IPS-18c (cell line): ENCODE measurements at regions not wholly inside any gene's neighbourhood (a gene's known extent, or its start where the extent isn't known, plus 50 kb on each side); places are given as distances from the start of the nearest gene placed in this dataset.

Experiments used
- H3K4me3 ChIP-seq: 2 replicates; pipeline ENCODE4 v1.7.0; 2013; ENCODE audit warnings: low read depth, mild to moderate bottlenecking, low read length, moderate library complexity; ENCODE audit not compliant: insufficient read depth
- H3K9me3 ChIP-seq: one replicate; pipeline ENCODE4 v1.6.1; 2013; ENCODE audit warnings: mild to moderate bottlenecking, low read length, moderate library complexity; ENCODE audit not compliant: control insufficient read depth, insufficient read depth

DNA sequence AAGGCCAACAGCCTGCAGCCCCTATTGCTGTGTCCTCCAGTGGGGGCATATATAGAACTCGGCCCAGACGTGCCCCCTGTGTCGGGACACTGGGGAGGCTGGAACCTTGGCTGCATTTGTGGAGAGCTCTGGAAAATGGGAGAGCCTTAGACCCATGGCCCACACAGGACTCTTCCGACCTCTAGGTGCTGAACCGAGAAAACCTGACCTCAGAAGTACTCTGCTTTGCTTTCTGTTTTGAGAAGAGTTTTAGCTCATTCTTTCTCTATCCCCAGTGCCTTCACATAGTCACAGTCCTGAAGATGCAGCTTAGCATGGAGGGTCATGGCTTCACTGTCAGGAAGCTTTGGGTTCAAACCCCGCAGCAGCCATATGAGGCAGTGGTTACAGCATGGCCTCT is 271.8 kb upstream of the B3GAT1 start:
- Histone ChIP-seq H3K4me3 (no peak overlapping the region), H3K9me3 (no peaks in the 10 kb centered on the region)

DNA sequence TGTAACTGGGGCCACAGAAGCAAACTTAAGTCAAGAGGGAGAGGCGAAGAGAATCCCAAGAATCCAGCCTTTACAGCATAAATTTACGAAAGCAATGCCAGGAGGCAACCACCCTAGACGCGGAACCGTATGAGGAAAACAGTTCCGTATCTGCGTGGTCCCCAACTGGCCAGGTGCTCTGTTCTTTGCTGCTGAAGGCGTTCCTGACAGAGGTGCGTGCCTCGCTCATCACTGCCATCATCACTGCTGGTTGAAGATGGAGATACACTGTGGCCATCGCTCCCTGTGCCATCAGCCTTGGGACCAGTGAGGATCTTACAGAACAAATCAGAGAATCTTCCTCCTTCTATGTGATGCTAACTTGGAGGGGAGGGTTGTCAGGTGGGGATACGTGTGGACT is 270.5 kb upstream of the B3GAT1 start:
- H3K9me3 ChIP-seq: no peaks in the 10 kb centered on the region

DNA sequence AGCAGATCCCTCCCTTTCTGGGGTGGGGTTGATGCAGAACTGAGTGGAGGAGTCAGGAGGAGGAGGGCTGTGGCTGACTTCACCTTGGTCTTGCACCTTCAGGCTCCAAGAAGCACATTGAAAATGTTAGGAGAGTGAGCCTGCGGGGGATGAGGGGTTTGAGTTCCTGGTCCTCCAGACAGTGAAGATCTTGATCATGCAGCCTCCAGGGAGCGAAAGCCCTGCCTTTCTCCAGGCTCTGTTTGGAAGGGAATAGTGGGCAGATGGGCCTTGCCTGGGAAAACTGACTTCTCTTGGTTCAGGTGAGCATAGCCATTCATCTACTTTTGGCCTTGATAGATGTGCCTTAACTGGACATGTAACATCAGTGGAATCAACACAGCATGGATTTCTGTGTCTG is 267.6 kb upstream of the B3GAT1 start:
- Histone ChIP-seq H3K9me3 (no peaks in the 10 kb centered on the region), H3K4me3 (no peak overlapping the region)

More for the DNA sequence above, 270.5 kb upstream of the B3GAT1 start:
- no peak overlapping the region for H3K4me3 ChIP-seq

DNA sequence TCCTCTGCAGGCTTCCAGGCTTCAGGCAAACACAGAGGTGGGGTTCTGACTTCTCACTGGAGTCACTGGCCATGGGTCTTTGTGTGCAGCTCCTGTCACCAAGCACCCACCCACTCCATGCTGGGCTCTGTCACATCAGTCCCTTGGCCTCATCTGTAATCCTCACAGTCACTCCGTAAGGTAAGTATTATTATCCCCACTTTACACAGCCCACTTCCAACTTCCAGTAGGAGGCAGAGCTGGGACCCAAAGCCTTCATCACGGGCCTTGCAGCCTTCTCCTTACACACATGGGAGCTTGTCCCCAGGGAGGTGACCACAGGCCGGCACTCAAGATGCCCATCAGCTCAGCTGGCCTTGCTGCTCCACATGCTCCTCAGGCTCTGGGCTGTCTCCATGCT is 266.7 kb upstream of the B3GAT1 start:
- Histone ChIP-seq H3K4me3 (no peak overlapping the region), H3K9me3 (no peaks in the 10 kb centered on the region)

DNA sequence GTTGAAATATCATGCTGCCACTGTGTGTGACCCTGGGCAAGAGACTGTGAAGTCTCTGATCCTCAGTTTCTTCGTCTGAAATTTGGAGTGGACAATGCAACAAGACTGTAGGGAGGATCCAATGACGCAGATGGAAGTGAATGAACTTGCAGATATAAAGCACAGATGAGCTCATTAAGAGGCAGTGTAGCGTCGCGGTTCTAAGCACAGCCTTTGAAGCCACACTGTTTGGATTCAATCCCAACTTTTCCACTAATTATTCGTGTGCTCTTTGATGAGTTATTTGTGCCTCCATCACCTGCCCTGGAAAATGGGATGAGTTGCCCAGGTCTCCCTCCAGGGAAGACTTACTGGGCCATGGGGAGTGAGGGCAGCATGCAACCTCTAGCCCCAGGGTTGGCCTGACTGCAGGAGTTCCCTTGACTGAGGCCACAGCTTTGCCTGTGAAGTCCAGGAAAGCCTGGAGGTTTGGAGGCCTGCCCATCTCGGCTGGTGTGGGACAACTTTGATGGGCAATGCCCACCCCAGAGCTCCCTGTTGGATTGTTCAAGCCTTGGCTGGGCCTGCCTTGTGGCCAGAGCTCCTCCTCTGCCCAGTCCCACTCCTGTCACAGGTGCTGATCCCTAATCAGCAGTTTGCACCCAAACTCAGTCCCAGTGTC is 266.0 kb upstream of the B3GAT1 start:
- Histone ChIP-seq H3K9me3 (no peaks in the 10 kb centered on the region), H3K4me3 (no peak overlapping the region)

DNA sequence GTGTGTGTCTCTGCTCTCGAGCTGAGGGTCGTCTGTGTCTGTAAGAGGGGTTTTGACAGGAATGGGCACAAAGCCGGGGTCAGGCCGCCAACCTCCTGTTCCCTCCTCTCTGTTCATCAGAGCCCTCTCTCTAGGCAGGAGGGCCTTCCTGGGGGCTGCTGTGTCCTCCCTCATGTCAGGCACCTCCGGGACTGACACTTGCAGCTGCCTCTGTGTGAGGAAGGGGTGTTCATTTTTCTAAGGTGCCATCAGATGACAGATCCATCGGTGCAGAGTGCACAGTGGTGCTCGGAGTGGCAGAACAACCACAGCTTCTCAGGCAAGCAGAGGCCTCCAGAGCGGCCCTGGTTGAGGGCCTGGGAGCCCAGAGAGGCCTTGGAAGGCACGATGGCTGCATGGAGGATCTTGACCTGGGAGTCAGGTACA is 265.4 kb upstream of the B3GAT1 start:
- H3K4me3 ChIP-seq: no peak overlapping the region
- no peaks in the 10 kb centered on the region for H3K9me3 ChIP-seq

DNA sequence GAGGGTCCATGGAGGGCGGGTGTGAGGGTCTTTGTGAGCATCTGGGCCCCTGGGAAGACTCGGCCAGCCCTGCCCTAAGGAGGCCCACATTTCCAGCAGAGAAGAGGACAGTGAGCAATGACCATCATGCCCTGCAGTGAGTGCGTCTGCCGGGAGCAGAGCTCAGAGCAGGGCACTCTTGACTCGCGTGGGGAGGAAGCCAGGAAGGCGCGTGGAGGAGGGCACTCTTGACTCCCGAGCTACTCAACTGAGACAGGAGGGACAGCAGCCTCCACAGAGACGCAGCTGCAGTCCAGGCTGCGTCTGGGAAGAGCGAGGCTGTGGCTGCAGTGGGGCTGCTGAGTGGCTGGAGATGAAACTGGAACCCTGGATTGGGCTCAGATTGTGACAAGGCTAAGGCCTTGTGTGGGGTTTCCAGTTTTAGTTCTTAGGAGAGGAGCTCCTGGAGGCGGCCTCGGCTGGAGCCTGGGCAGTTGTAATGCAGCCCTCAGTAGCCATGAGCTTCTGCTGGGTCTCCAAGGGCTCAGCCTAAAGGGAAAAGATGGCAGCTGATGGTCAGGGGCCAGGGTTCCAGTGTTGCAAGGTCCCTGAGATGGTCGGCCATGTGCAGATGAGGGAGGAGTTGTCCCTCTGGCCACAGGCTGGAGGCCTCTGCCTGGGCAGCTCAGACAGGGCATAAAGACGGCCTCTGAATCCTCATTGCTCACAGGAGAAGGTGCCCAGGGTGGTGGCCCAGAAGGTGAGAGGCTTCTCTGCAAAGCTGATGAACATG is 264.7 kb upstream of the B3GAT1 start:
- Histone ChIP-seq H3K9me3 (no peaks in the 10 kb centered on the region), H3K4me3 (no peak overlapping the region)

DNA sequence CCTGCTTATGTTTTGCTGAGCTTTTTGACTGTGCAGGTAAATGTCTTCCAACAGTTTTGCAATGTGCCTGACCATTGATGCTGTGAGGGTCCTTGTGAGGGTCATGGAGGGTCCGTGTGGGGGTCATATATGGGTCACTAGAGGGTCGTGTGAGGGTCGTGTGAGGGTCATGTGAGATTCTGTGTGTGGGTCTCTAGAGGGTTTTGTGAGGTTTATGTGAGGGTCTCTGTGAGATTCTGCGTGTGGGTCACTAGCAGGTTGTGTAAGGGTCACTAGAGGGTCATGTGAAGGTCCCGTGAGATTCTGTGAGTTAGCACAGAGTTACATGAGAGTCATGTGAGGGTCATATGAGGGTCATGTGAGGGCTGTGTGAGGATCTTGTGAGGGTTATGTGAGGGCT is 263.9 kb upstream of the B3GAT1 start:
- Histone ChIP-seq H3K4me3 (no peak overlapping the region), H3K9me3 (no peaks in the 10 kb centered on the region)

DNA sequence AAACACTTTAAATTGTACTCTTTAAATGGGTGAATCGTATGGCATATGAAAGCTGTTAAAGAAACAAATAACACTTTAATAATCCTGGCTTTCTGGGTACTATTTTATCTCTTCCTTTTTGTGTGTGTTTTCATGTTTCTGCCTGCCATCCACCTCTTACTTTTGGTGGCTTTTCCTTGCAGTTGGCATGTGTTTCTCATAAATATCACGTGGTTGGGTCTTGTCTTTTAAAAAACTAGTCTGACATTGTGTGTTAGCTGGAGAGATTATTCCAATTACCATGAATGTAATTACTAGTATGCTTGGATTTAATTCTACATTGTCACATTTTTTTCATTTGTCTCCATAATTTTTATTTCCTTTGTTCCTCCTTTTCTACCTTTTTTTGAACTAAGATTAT is 262.9 kb upstream of the B3GAT1 start:
- no peaks in the 10 kb centered on the region for H3K9me3 ChIP-seq

DNA sequence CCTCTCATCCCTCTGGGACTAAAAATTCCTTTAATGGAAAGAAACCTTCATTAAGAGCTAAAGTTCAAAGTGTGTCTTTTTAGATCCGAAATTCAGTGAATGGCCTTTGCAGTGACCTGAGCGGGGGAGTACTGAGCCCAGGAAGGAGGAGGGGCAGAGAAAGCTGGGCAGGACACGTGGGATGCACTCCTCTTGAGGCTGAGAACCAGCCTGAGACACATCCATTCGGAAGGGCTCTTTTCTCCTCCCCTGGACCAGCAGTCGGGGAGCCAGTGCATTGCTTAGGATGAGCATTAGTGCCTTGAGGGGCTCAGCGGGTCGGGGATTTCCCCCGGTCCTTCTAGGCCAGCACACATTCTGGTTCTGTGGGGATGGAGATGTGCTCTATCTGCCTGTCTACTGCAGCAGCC is 258.9 kb upstream of the B3GAT1 start:
- Histone ChIP-seq H3K9me3 (no peaks in the 10 kb centered on the region), H3K4me3 (no peak overlapping the region)

More for the DNA sequence above, 262.9 kb upstream of the B3GAT1 start:
- H3K4me3 ChIP-seq: no peak overlapping the region

DNA sequence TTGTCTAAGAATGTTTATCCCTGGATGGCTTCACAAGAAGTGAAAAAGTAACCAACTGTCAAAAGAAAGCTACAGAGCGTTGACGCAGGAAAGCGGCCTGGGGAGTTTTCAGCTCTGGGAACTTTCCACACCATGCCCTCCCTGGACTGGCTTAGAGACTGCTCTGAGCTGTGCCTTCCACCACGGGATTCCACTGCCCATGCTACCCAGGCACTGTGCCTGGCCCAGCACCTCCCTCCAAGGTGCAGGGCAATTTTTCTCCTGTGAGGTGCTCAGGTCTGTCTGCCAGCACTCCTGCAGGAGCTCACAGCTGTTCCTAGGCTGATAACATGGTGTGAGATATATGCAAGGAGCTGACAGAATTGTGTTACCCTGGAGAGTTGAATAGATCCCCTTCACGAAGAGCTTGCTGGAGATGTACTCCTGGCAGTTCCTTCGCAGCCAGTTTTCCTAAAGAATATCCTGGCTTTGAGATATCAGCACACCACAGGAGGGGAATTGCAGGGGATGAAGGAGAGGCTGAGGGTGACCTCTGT is 258.3 kb upstream of the B3GAT1 start:
- Histone ChIP-seq H3K9me3 (no peaks in the 10 kb centered on the region), H3K4me3 (no peak overlapping the region)

DNA sequence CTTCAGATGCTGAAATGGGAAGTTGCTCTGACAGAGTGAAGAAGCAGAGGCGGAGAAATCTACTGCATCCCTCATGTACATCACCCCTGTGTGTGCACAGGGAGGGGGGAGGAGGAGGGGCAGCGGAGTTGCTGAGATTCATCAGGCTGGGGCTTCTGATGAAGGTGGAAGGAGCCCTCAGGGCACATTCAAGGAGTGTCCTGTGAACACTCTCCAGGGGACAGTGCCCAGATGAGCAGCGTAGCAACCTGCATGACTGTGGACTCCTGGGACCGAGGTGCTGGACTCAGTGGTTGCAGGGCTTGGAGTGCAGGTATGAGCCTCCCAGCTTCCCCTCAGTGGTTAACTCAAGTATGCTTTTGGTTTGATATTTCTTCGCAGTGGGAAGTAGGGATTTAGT is 257.8 kb upstream of the B3GAT1 start:
- Histone ChIP-seq H3K9me3 (no peaks in the 10 kb centered on the region), H3K4me3 (no peak overlapping the region)

DNA sequence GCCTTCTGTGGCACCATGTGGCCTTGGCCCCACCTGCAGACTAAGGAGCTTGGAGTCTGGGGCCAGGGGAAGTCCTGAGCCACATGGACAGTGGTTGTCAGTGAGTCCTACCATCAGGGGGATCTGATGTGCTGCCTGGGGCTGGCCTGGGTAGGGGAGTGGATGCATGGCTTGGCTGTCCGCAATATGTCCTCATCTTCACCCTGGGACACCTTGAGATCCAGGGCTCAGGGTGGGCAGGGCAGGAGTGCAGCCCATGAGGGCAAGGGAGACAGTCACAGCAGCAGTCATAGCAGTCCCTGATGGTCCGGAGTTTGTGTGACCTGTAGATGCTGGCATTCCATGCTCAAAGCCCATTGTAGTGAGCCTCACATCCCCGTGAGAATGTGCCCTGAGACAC is 256.8 kb upstream of the B3GAT1 start:
- Histone ChIP-seq H3K9me3 (peaks cover 2% of the 10 kb centered on the region), H3K4me3 (no peak overlapping the region)

DNA sequence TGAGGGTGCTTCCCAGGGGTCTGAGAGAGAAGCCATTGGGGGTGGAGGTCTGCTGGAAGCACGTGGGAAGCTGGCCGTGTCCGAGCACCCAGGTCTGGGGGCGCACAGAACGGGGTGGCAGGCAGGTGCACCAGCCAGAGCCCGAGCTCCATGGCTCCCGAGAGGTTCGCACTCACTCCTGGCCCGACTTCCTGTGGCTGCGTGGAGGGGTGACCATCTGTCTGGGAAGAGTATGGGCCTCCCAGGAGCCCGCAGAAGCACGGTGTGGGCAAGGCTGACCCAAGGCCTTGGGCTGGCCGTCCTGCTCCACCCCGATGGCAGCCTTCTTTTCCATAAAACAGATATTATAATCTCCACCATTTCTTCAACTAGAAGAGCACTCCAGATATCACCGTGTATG is 256.0 kb upstream of the B3GAT1 start:
- Histone ChIP-seq H3K4me3 (no peak overlapping the region), H3K9me3 (peaks cover 4% of the 10 kb centered on the region)

DNA sequence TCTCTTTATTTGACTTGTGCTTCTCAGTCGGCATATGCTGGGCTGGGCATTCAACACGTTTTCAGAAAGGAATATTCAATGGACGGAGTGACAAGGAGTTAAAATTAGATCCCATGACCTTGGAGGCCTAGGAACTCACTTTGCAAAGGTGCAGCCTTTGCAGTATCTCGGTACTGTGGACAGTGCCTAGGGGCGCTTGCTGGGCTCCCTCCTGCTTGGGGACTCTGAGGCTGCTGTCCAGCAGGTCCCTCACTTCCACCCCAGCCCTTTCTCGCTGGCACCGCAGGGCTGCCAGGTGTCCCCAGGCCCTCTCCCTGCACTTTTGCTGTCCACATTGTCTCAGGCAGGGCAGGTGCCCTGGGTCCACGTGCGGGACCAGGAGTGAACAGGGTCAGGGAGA is 255.5 kb upstream of the B3GAT1 start:
- Histone ChIP-seq H3K9me3 (peaks cover 7% of the 10 kb centered on the region), H3K4me3 (no peak overlapping the region)

DNA sequence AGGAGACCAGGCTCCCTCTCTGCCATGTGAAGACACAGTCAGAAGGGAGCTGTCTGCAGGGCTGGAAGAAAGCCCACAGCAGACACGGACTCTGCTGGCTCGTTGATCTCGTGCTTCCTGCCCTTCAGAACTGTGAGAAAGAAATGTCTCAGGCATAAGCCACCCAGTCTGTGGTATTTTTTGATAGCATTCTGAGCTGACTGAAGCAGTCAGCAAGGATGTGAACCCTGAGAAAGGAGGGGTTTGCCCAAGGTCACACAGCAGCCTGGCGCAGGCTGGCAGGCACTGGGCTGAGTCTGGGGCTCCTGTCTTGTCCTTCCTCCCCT is 255.1 kb upstream of the B3GAT1 start:
- Histone ChIP-seq H3K4me3 (no peak overlapping the region), H3K9me3 (peaks cover 7% of the 10 kb centered on the region)

DNA sequence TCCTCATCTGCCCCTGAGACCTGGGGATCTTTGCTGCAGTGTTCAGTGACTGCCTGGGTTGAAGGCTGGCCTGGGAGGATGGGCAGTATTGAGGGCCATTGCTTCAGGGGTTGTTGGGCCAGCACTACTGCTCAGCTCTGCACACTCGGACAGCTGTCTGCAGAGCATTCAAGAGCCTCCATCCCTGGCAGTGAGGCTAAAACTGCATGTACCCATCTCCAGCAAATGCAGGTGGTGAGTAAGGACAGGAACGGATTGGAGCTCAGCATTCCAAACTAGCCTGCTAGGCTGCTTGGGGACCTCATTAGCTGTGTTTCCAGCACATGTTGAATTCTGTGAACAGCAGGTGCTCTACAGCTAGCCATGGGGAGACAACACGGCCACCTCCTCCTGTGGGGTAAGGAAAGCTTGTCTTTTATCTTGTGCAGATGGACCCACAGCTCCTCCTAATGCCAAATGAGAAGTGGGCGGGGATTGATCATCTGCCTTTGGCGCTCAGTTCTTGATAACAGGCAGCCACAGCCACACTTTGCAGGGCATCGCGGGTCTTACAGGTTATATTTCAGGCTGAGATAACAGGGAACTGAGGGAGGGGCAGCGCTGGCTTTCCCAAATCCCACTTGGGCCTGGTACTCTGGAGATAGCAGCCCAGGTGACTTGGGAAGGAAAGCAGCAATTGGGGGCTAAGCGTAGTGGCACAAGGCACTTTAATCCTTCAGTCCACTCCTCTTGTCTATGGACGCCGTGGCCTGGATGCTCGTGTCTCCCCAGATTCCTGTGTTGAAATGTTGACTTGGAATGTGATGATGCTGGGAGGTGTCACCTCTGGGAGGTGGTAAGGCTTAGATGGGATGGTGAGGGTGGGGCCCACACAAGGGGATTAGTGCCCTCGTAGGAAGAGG is 254.5 kb upstream of the B3GAT1 start:
- Histone ChIP-seq H3K4me3 (no peak overlapping the region), H3K9me3 (peaks cover 7% of the 10 kb centered on the region)
